ENCODE measurements at regions not wholly inside any gene's neighbourhood (a gene's known extent, or its start where the extent isn't known, plus 50 kb on each side); places are given as distances from the start of the nearest gene placed in this dataset.

DNA sequence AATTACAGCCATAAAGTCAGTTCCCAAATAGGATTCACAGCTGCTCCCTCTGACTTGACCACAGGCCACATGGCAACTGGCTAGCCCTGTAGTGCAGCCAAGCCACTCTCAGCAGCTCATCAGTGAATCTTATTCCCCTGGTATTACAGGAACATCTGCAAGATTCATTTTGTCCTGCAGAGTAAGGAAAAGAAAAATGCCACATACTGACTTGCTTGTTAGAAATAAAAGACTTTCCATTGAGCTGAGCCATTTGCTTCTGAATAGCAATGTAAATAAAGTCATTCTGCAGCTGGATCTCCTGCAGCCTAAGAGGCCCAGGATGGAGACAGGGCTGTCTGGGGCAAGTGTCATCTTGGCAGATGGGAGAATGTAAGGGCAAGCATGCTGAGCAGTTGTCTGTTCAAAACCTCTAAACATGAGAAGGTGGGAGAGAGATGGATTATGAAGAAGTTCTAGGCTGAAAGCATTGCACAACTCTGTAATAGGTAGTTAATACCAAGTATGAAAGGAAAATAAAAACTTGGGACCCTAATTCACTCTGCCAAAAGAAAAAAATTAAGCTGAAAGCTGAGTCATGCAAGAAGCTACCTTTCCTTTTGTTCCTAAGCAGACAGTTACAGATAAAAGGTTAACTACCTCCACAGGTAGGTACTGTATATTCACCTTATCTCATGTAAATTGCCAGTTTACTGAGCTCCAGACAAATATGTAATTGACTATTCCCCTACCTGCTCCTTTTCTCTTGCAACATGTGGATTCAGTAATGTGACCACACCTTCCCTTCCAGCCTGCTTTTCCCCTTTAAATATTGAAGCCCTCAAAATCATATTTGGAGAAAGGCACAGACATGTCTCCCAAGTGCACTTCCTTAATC lies 244.4 kb upstream of the RAI14 start (continued):
- TF ChIP-seq, protein P1, sequence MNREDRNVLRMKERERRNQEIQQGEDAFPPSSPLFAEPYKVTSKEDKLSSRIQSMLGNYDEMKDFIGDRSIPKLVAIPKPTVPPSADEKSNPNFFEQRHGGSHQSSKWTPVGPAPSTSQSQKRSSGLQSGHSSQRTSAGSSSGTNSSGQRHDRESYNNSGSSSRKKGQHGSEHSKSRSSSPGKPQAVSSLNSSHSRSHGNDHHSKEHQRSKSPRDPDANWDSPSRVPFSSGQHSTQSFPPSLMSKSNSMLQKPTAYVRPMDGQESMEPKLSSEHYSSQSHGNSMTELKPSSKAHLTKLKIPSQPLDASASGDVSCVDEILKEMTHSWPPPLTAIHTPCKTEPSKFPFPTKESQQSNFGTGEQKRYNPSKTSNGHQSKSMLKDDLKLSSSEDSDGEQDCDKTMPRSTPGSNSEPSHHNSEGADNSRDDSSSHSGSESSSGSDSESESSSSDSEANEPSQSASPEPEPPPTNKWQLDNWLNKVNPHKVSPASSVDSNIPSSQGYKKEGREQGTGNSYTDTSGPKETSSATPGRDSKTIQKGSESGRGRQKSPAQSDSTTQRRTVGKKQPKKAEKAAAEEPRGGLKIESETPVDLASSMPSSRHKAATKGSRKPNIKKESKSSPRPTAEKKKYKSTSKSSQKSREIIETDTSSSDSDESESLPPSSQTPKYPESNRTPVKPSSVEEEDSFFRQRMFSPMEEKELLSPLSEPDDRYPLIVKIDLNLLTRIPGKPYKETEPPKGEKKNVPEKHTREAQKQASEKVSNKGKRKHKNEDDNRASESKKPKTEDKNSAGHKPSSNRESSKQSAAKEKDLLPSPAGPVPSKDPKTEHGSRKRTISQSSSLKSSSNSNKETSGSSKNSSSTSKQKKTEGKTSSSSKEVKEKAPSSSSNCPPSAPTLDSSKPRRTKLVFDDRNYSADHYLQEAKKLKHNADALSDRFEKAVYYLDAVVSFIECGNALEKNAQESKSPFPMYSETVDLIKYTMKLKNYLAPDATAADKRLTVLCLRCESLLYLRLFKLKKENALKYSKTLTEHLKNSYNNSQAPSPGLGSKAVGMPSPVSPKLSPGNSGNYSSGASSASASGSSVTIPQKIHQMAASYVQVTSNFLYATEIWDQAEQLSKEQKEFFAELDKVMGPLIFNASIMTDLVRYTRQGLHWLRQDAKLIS (CRISPR knock-in tag; IDR thresholded peaks at IDR 0.05; ENCODE audit: borderline replicate concordance): no peak
- TF ChIP-seq, protein P2, sequence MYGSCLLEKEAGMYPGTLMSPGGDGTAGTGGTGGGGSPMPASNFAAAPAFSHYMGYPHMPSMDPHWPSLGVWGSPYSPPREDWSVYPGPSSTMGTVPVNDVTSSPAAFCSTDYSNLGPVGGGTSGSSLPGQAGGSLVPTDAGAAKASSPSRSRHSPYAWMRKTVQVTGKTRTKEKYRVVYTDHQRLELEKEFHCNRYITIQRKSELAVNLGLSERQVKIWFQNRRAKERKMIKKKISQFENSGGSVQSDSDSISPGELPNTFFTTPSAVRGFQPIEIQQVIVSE (CRISPR knock-in tag; IDR thresholded peaks at IDR 0.05; ENCODE audit: borderline replicate concordance): no peak
- TF ChIP-seq, protein P3, sequence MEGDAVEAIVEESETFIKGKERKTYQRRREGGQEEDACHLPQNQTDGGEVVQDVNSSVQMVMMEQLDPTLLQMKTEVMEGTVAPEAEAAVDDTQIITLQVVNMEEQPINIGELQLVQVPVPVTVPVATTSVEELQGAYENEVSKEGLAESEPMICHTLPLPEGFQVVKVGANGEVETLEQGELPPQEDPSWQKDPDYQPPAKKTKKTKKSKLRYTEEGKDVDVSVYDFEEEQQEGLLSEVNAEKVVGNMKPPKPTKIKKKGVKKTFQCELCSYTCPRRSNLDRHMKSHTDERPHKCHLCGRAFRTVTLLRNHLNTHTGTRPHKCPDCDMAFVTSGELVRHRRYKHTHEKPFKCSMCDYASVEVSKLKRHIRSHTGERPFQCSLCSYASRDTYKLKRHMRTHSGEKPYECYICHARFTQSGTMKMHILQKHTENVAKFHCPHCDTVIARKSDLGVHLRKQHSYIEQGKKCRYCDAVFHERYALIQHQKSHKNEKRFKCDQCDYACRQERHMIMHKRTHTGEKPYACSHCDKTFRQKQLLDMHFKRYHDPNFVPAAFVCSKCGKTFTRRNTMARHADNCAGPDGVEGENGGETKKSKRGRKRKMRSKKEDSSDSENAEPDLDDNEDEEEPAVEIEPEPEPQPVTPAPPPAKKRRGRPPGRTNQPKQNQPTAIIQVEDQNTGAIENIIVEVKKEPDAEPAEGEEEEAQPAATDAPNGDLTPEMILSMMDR (IDR thresholded peaks at IDR 0.05): no peak
- TF ChIP-seq CREB1 (CRISPR knock-in tag; IDR thresholded peaks at IDR 0.05) (no peak), ETV6 (CRISPR knock-in tag; IDR thresholded peaks at IDR 0.05) (no peak), ZBTB21 (CRISPR knock-in tag; IDR thresholded peaks at IDR 0.05; ENCODE audit: borderline replicate concordance) (peak; percentile 64; the same call in 1 of the 2 replicates), PRRX2 (CRISPR knock-in tag; IDR thresholded peaks at IDR 0.05) (no peak), CBFB (CRISPR knock-in tag; IDR thresholded peaks at IDR 0.05; ENCODE audit: low read depth) (no peak), ATF1 (CRISPR knock-in tag; IDR thresholded peaks at IDR 0.05) (no peak), NR1H2 (CRISPR knock-in tag; IDR thresholded peaks at IDR 0.05) (no peak), FOXJ3 (CRISPR knock-in tag; IDR thresholded peaks at IDR 0.05; ENCODE audit: borderline replicate concordance) (0 out of 2 replicates have a peak, but pooled peaks have one; percentile 65), ZNF121 (CRISPR knock-in tag; IDR thresholded peaks at IDR 0.05) (no peak), GTF2I (CRISPR knock-in tag; conservative IDR thresholded peaks at IDR 0.05) (no peak)
- TF ChIP-seq, protein P4, sequence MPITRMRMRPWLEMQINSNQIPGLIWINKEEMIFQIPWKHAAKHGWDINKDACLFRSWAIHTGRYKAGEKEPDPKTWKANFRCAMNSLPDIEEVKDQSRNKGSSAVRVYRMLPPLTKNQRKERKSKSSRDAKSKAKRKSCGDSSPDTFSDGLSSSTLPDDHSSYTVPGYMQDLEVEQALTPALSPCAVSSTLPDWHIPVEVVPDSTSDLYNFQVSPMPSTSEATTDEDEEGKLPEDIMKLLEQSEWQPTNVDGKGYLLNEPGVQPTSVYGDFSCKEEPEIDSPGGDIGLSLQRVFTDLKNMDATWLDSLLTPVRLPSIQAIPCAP (CRISPR knock-in tag; IDR thresholded peaks at IDR 0.05): no peak
- TF ChIP-seq, protein P5, sequence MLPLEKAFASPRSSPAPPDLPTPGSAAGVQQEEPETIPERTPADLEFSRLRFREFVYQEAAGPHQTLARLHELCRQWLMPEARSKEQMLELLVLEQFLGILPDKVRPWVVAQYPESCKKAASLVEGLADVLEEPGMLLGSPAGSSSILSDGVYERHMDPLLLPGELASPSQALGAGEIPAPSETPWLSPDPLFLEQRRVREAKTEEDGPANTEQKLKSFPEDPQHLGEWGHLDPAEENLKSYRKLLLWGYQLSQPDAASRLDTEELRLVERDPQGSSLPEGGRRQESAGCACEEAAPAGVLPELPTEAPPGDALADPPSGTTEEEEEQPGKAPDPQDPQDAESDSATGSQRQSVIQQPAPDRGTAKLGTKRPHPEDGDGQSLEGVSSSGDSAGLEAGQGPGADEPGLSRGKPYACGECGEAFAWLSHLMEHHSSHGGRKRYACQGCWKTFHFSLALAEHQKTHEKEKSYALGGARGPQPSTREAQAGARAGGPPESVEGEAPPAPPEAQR (CRISPR knock-in tag; IDR thresholded peaks at IDR 0.05): no peak
- TF ChIP-seq, protein P6, sequence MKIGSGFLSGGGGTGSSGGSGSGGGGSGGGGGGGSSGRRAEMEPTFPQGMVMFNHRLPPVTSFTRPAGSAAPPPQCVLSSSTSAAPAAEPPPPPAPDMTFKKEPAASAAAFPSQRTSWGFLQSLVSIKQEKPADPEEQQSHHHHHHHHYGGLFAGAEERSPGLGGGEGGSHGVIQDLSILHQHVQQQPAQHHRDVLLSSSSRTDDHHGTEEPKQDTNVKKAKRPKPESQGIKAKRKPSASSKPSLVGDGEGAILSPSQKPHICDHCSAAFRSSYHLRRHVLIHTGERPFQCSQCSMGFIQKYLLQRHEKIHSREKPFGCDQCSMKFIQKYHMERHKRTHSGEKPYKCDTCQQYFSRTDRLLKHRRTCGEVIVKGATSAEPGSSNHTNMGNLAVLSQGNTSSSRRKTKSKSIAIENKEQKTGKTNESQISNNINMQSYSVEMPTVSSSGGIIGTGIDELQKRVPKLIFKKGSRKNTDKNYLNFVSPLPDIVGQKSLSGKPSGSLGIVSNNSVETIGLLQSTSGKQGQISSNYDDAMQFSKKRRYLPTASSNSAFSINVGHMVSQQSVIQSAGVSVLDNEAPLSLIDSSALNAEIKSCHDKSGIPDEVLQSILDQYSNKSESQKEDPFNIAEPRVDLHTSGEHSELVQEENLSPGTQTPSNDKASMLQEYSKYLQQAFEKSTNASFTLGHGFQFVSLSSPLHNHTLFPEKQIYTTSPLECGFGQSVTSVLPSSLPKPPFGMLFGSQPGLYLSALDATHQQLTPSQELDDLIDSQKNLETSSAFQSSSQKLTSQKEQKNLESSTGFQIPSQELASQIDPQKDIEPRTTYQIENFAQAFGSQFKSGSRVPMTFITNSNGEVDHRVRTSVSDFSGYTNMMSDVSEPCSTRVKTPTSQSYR (CRISPR knock-in tag; IDR thresholded peaks at IDR 0.05): no peak
- TF ChIP-seq, protein P7, sequence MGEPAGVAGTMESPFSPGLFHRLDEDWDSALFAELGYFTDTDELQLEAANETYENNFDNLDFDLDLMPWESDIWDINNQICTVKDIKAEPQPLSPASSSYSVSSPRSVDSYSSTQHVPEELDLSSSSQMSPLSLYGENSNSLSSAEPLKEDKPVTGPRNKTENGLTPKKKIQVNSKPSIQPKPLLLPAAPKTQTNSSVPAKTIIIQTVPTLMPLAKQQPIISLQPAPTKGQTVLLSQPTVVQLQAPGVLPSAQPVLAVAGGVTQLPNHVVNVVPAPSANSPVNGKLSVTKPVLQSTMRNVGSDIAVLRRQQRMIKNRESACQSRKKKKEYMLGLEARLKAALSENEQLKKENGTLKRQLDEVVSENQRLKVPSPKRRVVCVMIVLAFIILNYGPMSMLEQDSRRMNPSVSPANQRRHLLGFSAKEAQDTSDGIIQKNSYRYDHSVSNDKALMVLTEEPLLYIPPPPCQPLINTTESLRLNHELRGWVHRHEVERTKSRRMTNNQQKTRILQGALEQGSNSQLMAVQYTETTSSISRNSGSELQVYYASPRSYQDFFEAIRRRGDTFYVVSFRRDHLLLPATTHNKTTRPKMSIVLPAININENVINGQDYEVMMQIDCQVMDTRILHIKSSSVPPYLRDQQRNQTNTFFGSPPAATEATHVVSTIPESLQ (CRISPR knock-in tag; IDR thresholded peaks at IDR 0.05): no peak
- TF ChIP-seq, protein P8, sequence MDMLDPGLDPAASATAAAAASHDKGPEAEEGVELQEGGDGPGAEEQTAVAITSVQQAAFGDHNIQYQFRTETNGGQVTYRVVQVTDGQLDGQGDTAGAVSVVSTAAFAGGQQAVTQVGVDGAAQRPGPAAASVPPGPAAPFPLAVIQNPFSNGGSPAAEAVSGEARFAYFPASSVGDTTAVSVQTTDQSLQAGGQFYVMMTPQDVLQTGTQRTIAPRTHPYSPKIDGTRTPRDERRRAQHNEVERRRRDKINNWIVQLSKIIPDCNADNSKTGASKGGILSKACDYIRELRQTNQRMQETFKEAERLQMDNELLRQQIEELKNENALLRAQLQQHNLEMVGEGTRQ (CRISPR knock-in tag; IDR thresholded peaks at IDR 0.05): 0 out of 2 replicates have a peak, but pooled peaks have one; percentile 7
- TF ChIP-seq, protein P9, sequence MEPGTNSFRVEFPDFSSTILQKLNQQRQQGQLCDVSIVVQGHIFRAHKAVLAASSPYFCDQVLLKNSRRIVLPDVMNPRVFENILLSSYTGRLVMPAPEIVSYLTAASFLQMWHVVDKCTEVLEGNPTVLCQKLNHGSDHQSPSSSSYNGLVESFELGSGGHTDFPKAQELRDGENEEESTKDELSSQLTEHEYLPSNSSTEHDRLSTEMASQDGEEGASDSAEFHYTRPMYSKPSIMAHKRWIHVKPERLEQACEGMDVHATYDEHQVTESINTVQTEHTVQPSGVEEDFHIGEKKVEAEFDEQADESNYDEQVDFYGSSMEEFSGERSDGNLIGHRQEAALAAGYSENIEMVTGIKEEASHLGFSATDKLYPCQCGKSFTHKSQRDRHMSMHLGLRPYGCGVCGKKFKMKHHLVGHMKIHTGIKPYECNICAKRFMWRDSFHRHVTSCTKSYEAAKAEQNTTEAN (CRISPR knock-in tag; IDR thresholded peaks at IDR 0.05): no peak
- TF ChIP-seq, protein P10, sequence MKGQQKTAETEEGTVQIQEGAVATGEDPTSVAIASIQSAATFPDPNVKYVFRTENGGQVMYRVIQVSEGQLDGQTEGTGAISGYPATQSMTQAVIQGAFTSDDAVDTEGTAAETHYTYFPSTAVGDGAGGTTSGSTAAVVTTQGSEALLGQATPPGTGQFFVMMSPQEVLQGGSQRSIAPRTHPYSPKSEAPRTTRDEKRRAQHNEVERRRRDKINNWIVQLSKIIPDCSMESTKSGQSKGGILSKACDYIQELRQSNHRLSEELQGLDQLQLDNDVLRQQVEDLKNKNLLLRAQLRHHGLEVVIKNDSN (CRISPR knock-in tag; IDR thresholded peaks at IDR 0.05): no peak
